ENCODE measurements at regions not wholly inside any gene's neighbourhood (a gene's known extent, or its start where the extent isn't known, plus 50 kb on each side); places are given as distances from the start of the nearest gene placed in this dataset.

GRCh38 chr5:101796427-101796826 lies 499.7 kb downstream of the SLCO4C1 start:
- H3K9me3 ChIP-seq (ENCODE audit: low read length), result no peaks in the 10 kb centered on the region
- no peaks in the 10 kb centered on the region for H3K79me2 ChIP-seq (replicated peaks; ENCODE audit: insufficient read depth, low read length)
- H4K20me1 ChIP-seq (ENCODE audit: insufficient read depth), result no peaks in the 10 kb centered on the region
- no peaks in the 10 kb centered on the region for H3F3A ChIP-seq (ENCODE audit: insufficient read depth, low read length, poor library complexity, severe bottlenecking)
- H3K4me3 ChIP-seq (ENCODE audit: low read length), result no peak overlapping the region
- no peak for TF ChIP-seq EZH2 (IDR thresholded peaks at IDR 0.05; ENCODE audit: borderline replicate concordance, insufficient read depth, low read length, poor library complexity, severe bottlenecking)
- TF ChIP-seq, protein P1, sequence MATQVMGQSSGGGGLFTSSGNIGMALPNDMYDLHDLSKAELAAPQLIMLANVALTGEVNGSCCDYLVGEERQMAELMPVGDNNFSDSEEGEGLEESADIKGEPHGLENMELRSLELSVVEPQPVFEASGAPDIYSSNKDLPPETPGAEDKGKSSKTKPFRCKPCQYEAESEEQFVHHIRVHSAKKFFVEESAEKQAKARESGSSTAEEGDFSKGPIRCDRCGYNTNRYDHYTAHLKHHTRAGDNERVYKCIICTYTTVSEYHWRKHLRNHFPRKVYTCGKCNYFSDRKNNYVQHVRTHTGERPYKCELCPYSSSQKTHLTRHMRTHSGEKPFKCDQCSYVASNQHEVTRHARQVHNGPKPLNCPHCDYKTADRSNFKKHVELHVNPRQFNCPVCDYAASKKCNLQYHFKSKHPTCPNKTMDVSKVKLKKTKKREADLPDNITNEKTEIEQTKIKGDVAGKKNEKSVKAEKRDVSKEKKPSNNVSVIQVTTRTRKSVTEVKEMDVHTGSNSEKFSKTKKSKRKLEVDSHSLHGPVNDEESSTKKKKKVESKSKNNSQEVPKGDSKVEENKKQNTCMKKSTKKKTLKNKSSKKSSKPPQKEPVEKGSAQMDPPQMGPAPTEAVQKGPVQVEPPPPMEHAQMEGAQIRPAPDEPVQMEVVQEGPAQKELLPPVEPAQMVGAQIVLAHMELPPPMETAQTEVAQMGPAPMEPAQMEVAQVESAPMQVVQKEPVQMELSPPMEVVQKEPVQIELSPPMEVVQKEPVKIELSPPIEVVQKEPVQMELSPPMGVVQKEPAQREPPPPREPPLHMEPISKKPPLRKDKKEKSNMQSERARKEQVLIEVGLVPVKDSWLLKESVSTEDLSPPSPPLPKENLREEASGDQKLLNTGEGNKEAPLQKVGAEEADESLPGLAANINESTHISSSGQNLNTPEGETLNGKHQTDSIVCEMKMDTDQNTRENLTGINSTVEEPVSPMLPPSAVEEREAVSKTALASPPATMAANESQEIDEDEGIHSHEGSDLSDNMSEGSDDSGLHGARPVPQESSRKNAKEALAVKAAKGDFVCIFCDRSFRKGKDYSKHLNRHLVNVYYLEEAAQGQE (IDR thresholded peaks at IDR 0.05; ENCODE audit: borderline replicate concordance), result no peak
- TF ChIP-seq TAF1 (IDR thresholded peaks at IDR 0.05; ENCODE audit: low read depth), result no peak
- no peak for TF ChIP-seq EP300 (conservative IDR thresholded peaks at IDR 0.05; ENCODE audit: poor library complexity, severe bottlenecking)
- no peak for TF ChIP-seq MXI1 (conservative IDR thresholded peaks at IDR 0.05; ENCODE audit: poor library complexity, severe bottlenecking)
- TF ChIP-seq RAD21 (conservative IDR thresholded peaks at IDR 0.05), result no peak
- no peak for TF ChIP-seq SMC3 (conservative IDR thresholded peaks at IDR 0.05; ENCODE audit: poor library complexity)
- TF ChIP-seq POLR2AphosphoS5 (IDR thresholded peaks at IDR 0.05), result no peak
- no peak for TF ChIP-seq CTCF (IDR thresholded peaks at IDR 0.05; ENCODE audit: poor library complexity, severe bottlenecking)
- H3K9me2 ChIP-seq (ENCODE audit: insufficient read depth, low read length), result no peaks in the 10 kb centered on the region
- H2AFZ ChIP-seq (ENCODE audit: low read depth, low read length), result no peak overlapping the region
- no peak overlapping the region for H3K27ac ChIP-seq (ENCODE audit: low read length)
- no peak overlapping the region for H3K9ac ChIP-seq (ENCODE audit: low read length)
- H3K36me3 ChIP-seq (ENCODE audit: insufficient read depth, low read length), result no peaks in the 10 kb centered on the region
- no peak overlapping the region for H3K4me2 ChIP-seq (ENCODE audit: low read length)
- no peaks in the 10 kb centered on the region for H3K27me3 ChIP-seq (ENCODE audit: insufficient read depth, low read depth, low read length)

GRCh38 chr5:101788797-101789196 lies 507.3 kb downstream of the SLCO4C1 start:
- Histone ChIP-seq H3K4me3 (ENCODE audit: low read length) (no peak overlapping the region), H4K20me1 (ENCODE audit: insufficient read depth) (no peaks in the 10 kb centered on the region), H3F3A (ENCODE audit: insufficient read depth, low read length, poor library complexity, severe bottlenecking) (no peaks in the 10 kb centered on the region), H2AFZ (ENCODE audit: low read depth, low read length) (no peak overlapping the region), H3K9me3 (ENCODE audit: low read length) (no peaks in the 10 kb centered on the region), H3K9me2 (ENCODE audit: insufficient read depth, low read length) (no peaks in the 10 kb centered on the region), H3K4me2 (ENCODE audit: low read length) (no peak overlapping the region), H3K79me2 (replicated peaks; ENCODE audit: insufficient read depth, low read length) (no peaks in the 10 kb centered on the region), H3K9ac (ENCODE audit: low read length) (no peak overlapping the region), H3K27me3 (ENCODE audit: insufficient read depth, low read depth, low read length) (no peaks in the 10 kb centered on the region), H3K27ac (ENCODE audit: low read length) (no peak overlapping the region), H3K36me3 (ENCODE audit: insufficient read depth, low read length) (no peaks in the 10 kb centered on the region)
- TF ChIP-seq EZH2 (IDR thresholded peaks at IDR 0.05; ENCODE audit: borderline replicate concordance, insufficient read depth, low read length, poor library complexity, severe bottlenecking) (no peak), TAF1 (IDR thresholded peaks at IDR 0.05; ENCODE audit: low read depth) (no peak), POLR2AphosphoS5 (IDR thresholded peaks at IDR 0.05) (no peak), SMC3 (conservative IDR thresholded peaks at IDR 0.05; ENCODE audit: poor library complexity) (no peak), RAD21 (conservative IDR thresholded peaks at IDR 0.05) (no peak), CTCF (IDR thresholded peaks at IDR 0.05; ENCODE audit: poor library complexity, severe bottlenecking) (no peak), MXI1 (conservative IDR thresholded peaks at IDR 0.05; ENCODE audit: poor library complexity, severe bottlenecking) (no peak), EP300 (conservative IDR thresholded peaks at IDR 0.05; ENCODE audit: poor library complexity, severe bottlenecking) (no peak)
- TF ChIP-seq, protein P1 (IDR thresholded peaks at IDR 0.05; ENCODE audit: borderline replicate concordance), result no peak
